DND-41 (cell line): ENCODE measurements at regions not wholly inside any gene's neighbourhood (a gene's known extent, or its start where the extent isn't known, plus 50 kb on each side); places are given as distances from the start of the nearest gene placed in this dataset.

ENCODE experiments used
- CTCF ChIP-seq: IDR thresholded peaks from 2 replicates; pipeline ENCODE4 v1.5.1; 2012; ENCODE audit warnings: borderline replicate concordance, low read length, moderate library complexity, mild to moderate bottlenecking; ENCODE audit not compliant: poor library complexity, severe bottlenecking; ENCODE audit errors: extremely low read depth
- EZH2 ChIP-seq: IDR thresholded peaks from 3 replicates; pipeline ENCODE4 v1.6.1; 2012; ENCODE audit warnings: borderline replicate concordance, low read depth, mild to moderate bottlenecking, moderate library complexity, low read length, inconsistent platforms; ENCODE audit not compliant: severe bottlenecking

- peak; percentile 44 for TF ChIP-seq CTCF
- no peak for TF ChIP-seq EZH2
Measured at GRCh38 chrX:25721564-25721963, 416.6 kb upstream of the MAGEB18 start.
